WTC11 (cell line): ENCODE measurements at regions not wholly inside any gene's neighbourhood (a gene's known extent, or its start where the extent isn't known, plus 50 kb on each side); places are given as distances from the start of the nearest gene placed in this dataset.

Experiments used
- ATAC-seq: fragments of 200-7000 bp; cut with Tn5 transposase; 2 replicates; pipeline ENCODE4 v1.10.0; 2021; ENCODE audit warnings: mild to moderate bottlenecking, moderate library complexity
- CTCF ChIA-PET: fragments of 300-600 bp; sonication (Branson Sonifier 250); formaldehyde crosslinking; loops from one replicate; lab custom pipeline; 2021; ENCODE audit warnings: antibody characterized with exemption; lab: Charles Lee
- POLR2A ChIA-PET: fragments of 350-600 bp; sonication (Branson Sonifier 250); formaldehyde crosslinking; loops from one replicate; lab custom pipeline; 2021; ENCODE audit warnings: antibody characterized with exemption; lab: Charles Lee
- DNase-seq: peaks from one replicate; pipeline ENCODE4 v3.0.0; 2021; ENCODE audit warnings: low spot score
- H3K27ac Mint-ChIP-seq: 2 replicates; pipeline ENCODE4 v1.8.0; 2021; ENCODE audit warnings: mixed read lengths
- H3K27me3 Mint-ChIP-seq: 2 replicates; pipeline ENCODE4 v1.8.0; 2021; ENCODE audit warnings: low read depth, mild to moderate bottlenecking, moderate library complexity, mixed read lengths
- H3K36me3 Mint-ChIP-seq: 2 replicates; pipeline ENCODE4 v1.8.0; 2021; ENCODE audit warnings: mixed read lengths
- H3K4me1 Mint-ChIP-seq: 2 replicates; pipeline ENCODE4 v1.8.0; 2022; ENCODE audit warnings: mixed read lengths
- H3K4me3 Mint-ChIP-seq: 2 replicates; pipeline ENCODE4 v1.8.0; 2021; ENCODE audit warnings: mild to moderate bottlenecking, moderate library complexity, mixed read lengths
- H3K9me3 Mint-ChIP-seq: 2 replicates; pipeline ENCODE4 v1.8.0; 2021; ENCODE audit warnings: mixed read lengths
- ATF1 ChIP-seq: sonication (generic); formaldehyde crosslinking; IDR thresholded peaks from 2 replicates; pipeline ENCODE4 v1.8.1; 2023; ENCODE audit warnings: mild to moderate bottlenecking, moderate library complexity, missing genetic modification reagents
- CBFB ChIP-seq: sonication (generic); formaldehyde crosslinking; IDR thresholded peaks from 2 replicates; pipeline ENCODE4 v1.8.1; 2022; ENCODE audit warnings: mild to moderate bottlenecking, low read depth, missing genetic modification reagents
- CREM ChIP-seq: sonication (generic); formaldehyde crosslinking; IDR thresholded peaks from 2 replicates; pipeline ENCODE4 v1.8.1; 2022; ENCODE audit warnings: mild to moderate bottlenecking, missing genetic modification reagents, moderate library complexity
- GABPB1 ChIP-seq: sonication (generic); formaldehyde crosslinking; IDR thresholded peaks from 2 replicates; pipeline ENCODE4 v1.8.1; 2023; ENCODE audit warnings: mild to moderate bottlenecking, missing genetic modification reagents
- HMGA2 ChIP-seq: fragments of 250-450 bp; sonication (Bioruptor Pico); IDR thresholded peaks from 2 replicates; pipeline ENCODE4 v1.4.0; 2021; ENCODE audit warnings: mild to moderate bottlenecking, moderate library complexity
- IRF2 ChIP-seq: sonication (generic); formaldehyde crosslinking; IDR thresholded peaks from 2 replicates; pipeline ENCODE4 v1.8.0; 2022; ENCODE audit warnings: low read depth, missing genetic modification reagents, borderline replicate concordance
- JAZF1 ChIP-seq: fragments of 250-450 bp; sonication (Bioruptor Pico); IDR thresholded peaks from 2 replicates; pipeline ENCODE4 v1.9.0; 2021; ENCODE audit warnings: moderate library complexity, mild to moderate bottlenecking, inconsistent platforms
- SMAD4 ChIP-seq: sonication (generic); formaldehyde crosslinking; IDR thresholded peaks from 2 replicates; pipeline ENCODE4 v1.8.0; 2022; ENCODE audit warnings: mild to moderate bottlenecking, missing genetic modification reagents
- SP1 ChIP-seq: sonication (generic); formaldehyde crosslinking; conservative IDR thresholded peaks from 2 replicates; pipeline ENCODE4 v1.8.1; 2022; ENCODE audit warnings: missing genetic modification reagents
- ZNF138 ChIP-seq: sonication (generic); formaldehyde crosslinking; conservative IDR thresholded peaks from 2 replicates; pipeline ENCODE4 v1.8.1; 2022; ENCODE audit warnings: mild to moderate bottlenecking, moderate library complexity, missing genetic modification reagents
- ZNF396 ChIP-seq: fragments of 250-450 bp; sonication (Bioruptor Pico); IDR thresholded peaks from 2 replicates; pipeline ENCODE4 v1.8.0; 2021; ENCODE audit warnings: mild to moderate bottlenecking, moderate library complexity, borderline replicate concordance
- TF ChIP-seq, protein P1 (sequence below): sonication (generic); formaldehyde crosslinking; IDR thresholded peaks from 2 replicates; pipeline ENCODE4 v1.8.0; 2023; ENCODE audit warnings: missing genetic modification reagents, mild to moderate bottlenecking, borderline replicate concordance
- TF ChIP-seq, protein P2 (sequence below): sonication (generic); formaldehyde crosslinking; IDR thresholded peaks from 2 replicates; pipeline ENCODE4 v1.8.1; 2022; ENCODE audit warnings: low read depth, missing genetic modification reagents, borderline replicate concordance
- TF ChIP-seq, protein P3 (sequence below): sonication (generic); formaldehyde crosslinking; IDR thresholded peaks from 2 replicates; pipeline ENCODE4 v1.8.1; 2023; ENCODE audit warnings: mild to moderate bottlenecking, missing genetic modification reagents
- TF ChIP-seq, protein P4 (sequence below): sonication (generic); formaldehyde crosslinking; IDR thresholded peaks from 2 replicates; pipeline ENCODE4 v1.8.0; 2022; ENCODE audit warnings: mild to moderate bottlenecking, missing genetic modification reagents
- TF ChIP-seq, protein P5 (sequence below): sonication (generic); formaldehyde crosslinking; IDR thresholded peaks from 2 replicates; pipeline ENCODE4 v1.8.1; 2022; ENCODE audit warnings: low read depth, mild to moderate bottlenecking, moderate library complexity, missing genetic modification reagents, borderline replicate concordance
- TF ChIP-seq, protein P6 (sequence below): fragments of 250-450 bp; sonication (Bioruptor Pico); IDR thresholded peaks from 2 replicates; pipeline ENCODE4 v1.9.0; 2021; ENCODE audit warnings: mild to moderate bottlenecking
- TF ChIP-seq, protein P7 (sequence below): sonication (generic); formaldehyde crosslinking; IDR thresholded peaks from 2 replicates; pipeline ENCODE4 v1.8.1; 2022; ENCODE audit warnings: mild to moderate bottlenecking, missing genetic modification reagents, moderate library complexity, borderline replicate concordance

DNA sequence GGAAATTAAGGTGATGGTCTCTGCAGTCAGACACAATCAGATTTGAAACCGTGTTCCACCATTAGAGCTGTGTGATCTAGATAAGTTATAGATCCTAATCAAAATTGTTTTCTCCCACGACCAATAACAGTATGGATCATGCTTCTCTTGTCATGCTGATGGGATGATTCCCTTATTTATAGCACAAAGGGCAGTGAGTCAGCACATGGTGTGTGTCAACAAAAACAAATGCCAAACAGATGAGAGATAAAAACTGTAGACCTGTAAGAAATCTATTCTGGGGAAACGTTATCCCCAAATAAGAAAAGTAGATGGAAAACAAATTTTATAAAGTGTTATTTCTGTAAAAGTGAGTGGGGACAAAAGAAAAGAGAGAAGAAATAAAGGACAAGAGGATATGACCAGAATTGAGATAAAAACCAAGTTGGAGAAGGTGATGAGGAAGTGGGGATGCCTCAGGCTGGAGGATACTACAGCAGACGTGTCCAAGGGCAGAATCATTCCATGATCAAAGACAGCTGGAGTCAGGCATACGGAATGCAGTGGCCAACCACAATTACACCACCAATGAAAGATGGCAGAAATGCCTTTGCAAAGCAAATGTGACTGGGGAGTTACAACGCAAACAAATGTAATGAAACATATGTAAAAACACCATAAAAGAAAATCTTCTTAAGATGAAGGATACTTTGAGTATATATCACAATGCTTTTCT, 377.8 kb upstream of the PRKX start (continued):
- TF ChIP-seq, protein P1, sequence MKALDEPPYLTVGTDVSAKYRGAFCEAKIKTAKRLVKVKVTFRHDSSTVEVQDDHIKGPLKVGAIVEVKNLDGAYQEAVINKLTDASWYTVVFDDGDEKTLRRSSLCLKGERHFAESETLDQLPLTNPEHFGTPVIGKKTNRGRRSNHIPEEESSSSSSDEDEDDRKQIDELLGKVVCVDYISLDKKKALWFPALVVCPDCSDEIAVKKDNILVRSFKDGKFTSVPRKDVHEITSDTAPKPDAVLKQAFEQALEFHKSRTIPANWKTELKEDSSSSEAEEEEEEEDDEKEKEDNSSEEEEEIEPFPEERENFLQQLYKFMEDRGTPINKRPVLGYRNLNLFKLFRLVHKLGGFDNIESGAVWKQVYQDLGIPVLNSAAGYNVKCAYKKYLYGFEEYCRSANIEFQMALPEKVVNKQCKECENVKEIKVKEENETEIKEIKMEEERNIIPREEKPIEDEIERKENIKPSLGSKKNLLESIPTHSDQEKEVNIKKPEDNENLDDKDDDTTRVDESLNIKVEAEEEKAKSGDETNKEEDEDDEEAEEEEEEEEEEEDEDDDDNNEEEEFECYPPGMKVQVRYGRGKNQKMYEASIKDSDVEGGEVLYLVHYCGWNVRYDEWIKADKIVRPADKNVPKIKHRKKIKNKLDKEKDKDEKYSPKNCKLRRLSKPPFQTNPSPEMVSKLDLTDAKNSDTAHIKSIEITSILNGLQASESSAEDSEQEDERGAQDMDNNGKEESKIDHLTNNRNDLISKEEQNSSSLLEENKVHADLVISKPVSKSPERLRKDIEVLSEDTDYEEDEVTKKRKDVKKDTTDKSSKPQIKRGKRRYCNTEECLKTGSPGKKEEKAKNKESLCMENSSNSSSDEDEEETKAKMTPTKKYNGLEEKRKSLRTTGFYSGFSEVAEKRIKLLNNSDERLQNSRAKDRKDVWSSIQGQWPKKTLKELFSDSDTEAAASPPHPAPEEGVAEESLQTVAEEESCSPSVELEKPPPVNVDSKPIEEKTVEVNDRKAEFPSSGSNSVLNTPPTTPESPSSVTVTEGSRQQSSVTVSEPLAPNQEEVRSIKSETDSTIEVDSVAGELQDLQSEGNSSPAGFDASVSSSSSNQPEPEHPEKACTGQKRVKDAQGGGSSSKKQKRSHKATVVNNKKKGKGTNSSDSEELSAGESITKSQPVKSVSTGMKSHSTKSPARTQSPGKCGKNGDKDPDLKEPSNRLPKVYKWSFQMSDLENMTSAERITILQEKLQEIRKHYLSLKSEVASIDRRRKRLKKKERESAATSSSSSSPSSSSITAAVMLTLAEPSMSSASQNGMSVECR (CRISPR knock-in tag), result no peak

DNA sequence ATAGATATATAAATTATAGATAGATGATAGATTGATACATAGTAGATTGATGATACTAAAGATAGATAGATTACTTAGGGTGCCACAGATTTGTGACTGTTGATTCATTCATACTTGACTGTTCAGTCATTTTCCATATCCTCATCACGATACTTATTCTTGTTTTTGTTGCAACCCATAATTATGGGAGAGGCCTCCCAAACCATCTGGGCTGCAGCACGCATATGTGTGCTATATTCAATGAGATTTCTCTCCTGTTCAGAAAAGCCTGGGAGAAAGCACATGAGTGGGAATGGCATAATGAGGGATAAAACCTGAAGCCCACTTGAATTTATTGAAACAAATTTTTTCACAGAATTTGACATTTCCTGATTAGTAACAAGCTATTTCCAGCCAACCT, 346.4 kb upstream of the PRKX start:
- H3K36me3 Mint-ChIP-seq, result no peaks in the 10 kb centered on the region
- H3K9me3 Mint-ChIP-seq, result 0 out of 2 replicates have a peak, but pooled peaks cover 3% of the 10 kb centered on the region
- TF ChIP-seq HMGA2 (CRISPR knock-in tag) (no peak), SP1 (CRISPR knock-in tag) (no peak), JAZF1 (no peak), CBFB (CRISPR knock-in tag) (no peak), ZNF138 (CRISPR knock-in tag) (no peak), GABPB1 (CRISPR knock-in tag) (no peak), CREM (no peak)
- TF ChIP-seq, protein P2, sequence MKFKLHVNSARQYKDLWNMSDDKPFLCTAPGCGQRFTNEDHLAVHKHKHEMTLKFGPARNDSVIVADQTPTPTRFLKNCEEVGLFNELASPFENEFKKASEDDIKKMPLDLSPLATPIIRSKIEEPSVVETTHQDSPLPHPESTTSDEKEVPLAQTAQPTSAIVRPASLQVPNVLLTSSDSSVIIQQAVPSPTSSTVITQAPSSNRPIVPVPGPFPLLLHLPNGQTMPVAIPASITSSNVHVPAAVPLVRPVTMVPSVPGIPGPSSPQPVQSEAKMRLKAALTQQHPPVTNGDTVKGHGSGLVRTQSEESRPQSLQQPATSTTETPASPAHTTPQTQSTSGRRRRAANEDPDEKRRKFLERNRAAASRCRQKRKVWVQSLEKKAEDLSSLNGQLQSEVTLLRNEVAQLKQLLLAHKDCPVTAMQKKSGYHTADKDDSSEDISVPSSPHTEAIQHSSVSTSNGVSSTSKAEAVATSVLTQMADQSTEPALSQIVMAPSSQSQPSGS (CRISPR knock-in tag), result no peak
- TF ChIP-seq, protein P3, sequence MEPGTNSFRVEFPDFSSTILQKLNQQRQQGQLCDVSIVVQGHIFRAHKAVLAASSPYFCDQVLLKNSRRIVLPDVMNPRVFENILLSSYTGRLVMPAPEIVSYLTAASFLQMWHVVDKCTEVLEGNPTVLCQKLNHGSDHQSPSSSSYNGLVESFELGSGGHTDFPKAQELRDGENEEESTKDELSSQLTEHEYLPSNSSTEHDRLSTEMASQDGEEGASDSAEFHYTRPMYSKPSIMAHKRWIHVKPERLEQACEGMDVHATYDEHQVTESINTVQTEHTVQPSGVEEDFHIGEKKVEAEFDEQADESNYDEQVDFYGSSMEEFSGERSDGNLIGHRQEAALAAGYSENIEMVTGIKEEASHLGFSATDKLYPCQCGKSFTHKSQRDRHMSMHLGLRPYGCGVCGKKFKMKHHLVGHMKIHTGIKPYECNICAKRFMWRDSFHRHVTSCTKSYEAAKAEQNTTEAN (CRISPR knock-in tag), result no peak
- TF ChIP-seq, protein P4, sequence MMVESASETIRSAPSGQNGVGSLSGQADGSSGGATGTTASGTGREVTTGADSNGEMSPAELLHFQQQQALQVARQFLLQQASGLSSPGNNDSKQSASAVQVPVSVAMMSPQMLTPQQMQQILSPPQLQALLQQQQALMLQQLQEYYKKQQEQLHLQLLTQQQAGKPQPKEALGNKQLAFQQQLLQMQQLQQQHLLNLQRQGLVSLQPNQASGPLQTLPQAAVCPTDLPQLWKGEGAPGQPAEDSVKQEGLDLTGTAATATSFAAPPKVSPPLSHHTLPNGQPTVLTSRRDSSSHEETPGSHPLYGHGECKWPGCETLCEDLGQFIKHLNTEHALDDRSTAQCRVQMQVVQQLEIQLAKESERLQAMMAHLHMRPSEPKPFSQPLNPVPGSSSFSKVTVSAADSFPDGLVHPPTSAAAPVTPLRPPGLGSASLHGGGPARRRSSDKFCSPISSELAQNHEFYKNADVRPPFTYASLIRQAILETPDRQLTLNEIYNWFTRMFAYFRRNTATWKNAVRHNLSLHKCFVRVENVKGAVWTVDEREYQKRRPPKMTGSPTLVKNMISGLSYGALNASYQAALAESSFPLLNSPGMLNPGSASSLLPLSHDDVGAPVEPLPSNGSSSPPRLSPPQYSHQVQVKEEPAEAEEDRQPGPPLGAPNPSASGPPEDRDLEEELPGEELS (CRISPR knock-in tag), result no peak
- TF ChIP-seq, all 79 proteins: peak for 0
- no peak overlapping the region for H3K27ac Mint-ChIP-seq
- CTCF ChIA-PET, result no interaction called here
- DNase-seq (no peak), ATAC-seq (no peak)
- POLR2A ChIA-PET, result no interaction called here
- no peak overlapping the region for H3K4me3 Mint-ChIP-seq
- H3K27me3 Mint-ChIP-seq, result no peaks in the 10 kb centered on the region
- no peaks in the 10 kb centered on the region for H3K4me1 Mint-ChIP-seq

DNA sequence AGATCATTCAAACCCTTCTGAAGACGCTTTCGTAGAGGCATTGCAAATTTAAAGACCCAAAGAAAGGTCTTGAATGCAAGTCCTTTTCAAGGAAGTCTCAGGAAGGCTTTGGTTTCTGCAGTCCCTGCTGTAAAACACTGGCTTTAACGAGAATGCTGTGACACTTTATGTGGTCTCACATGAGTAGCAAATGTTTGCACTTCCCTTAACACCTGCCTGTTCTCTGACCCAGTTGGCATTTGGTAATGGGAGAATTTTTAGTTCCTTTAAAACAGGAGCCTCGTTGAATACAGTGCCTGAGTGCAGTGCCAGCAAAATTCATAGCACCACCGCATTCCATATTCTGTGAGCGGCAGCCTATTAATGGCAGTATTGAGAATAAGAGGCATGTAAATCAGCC, 330.5 kb upstream of the PRKX start:
- ATAC-seq, result no peak
- DNase-seq, result no peak
- ChIA-PET POLR2A (no interaction called here), CTCF (no interaction called here)
- Mint-ChIP-seq H3K27me3 (no peaks in the 10 kb centered on the region; the same call in 1 of the 2 replicates), H3K9me3 (peaks cover 3% of the 10 kb centered on the region), H3K27ac (no peak overlapping the region), H3K36me3 (no peaks in the 10 kb centered on the region), H3K4me3 (no peak overlapping the region)
- TF ChIP-seq ATF1 (CRISPR knock-in tag) (no peak), SMAD4 (no peak), IRF2 (CRISPR knock-in tag) (no peak), ZNF396 (CRISPR knock-in tag) (no peak)
- TF ChIP-seq, protein P5, sequence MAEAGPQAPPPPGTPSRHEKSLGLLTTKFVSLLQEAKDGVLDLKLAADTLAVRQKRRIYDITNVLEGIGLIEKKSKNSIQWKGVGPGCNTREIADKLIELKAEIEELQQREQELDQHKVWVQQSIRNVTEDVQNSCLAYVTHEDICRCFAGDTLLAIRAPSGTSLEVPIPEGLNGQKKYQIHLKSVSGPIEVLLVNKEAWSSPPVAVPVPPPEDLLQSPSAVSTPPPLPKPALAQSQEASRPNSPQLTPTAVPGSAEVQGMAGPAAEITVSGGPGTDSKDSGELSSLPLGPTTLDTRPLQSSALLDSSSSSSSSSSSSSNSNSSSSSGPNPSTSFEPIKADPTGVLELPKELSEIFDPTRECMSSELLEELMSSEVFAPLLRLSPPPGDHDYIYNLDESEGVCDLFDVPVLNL (CRISPR knock-in tag), result no peak
- TF ChIP-seq, protein P6, sequence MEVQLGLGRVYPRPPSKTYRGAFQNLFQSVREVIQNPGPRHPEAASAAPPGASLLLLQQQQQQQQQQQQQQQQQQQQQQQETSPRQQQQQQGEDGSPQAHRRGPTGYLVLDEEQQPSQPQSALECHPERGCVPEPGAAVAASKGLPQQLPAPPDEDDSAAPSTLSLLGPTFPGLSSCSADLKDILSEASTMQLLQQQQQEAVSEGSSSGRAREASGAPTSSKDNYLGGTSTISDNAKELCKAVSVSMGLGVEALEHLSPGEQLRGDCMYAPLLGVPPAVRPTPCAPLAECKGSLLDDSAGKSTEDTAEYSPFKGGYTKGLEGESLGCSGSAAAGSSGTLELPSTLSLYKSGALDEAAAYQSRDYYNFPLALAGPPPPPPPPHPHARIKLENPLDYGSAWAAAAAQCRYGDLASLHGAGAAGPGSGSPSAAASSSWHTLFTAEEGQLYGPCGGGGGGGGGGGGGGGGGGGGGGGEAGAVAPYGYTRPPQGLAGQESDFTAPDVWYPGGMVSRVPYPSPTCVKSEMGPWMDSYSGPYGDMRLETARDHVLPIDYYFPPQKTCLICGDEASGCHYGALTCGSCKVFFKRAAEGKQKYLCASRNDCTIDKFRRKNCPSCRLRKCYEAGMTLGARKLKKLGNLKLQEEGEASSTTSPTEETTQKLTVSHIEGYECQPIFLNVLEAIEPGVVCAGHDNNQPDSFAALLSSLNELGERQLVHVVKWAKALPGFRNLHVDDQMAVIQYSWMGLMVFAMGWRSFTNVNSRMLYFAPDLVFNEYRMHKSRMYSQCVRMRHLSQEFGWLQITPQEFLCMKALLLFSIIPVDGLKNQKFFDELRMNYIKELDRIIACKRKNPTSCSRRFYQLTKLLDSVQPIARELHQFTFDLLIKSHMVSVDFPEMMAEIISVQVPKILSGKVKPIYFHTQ (CRISPR knock-in tag), result no peak
- TF ChIP-seq, protein P7, sequence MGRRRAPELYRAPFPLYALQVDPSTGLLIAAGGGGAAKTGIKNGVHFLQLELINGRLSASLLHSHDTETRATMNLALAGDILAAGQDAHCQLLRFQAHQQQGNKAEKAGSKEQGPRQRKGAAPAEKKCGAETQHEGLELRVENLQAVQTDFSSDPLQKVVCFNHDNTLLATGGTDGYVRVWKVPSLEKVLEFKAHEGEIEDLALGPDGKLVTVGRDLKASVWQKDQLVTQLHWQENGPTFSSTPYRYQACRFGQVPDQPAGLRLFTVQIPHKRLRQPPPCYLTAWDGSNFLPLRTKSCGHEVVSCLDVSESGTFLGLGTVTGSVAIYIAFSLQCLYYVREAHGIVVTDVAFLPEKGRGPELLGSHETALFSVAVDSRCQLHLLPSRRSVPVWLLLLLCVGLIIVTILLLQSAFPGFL (CRISPR knock-in tag), result no peak
- TF ChIP-seq, all 79 proteins: peak for 0
- peaks cover 9% of the 10 kb centered on the region for H3K4me1 Mint-ChIP-seq
